Hematopoietic multipotent progenitor cell treated with erythropoietin and hydrocortisone succinate and interleukin-3 and kit ligand, for 8 days (in vitro differentiated cells): ENCODE measurements at regions not wholly inside any gene's neighbourhood (a gene's known extent, or its start where the extent isn't known, plus 50 kb on each side); places are given as distances from the start of the nearest gene placed in this dataset.

Source experiments
- DNase-seq: peaks from one replicate; pipeline ENCODE4 v3.0.0-alpha.2; 2015

GRCh38 chr5:116856271-116856670, 281.6 kb upstream of the SEMA6A start:
- DNase-seq, result no peak

- no peak for DNase-seq
Measured at GRCh38 chr5:116853992-116854391, 279.4 kb upstream of the SEMA6A start.

- DNase-seq, result no peak
Measured at GRCh38 chr5:116848954-116849581, 274.4 kb upstream of the SEMA6A start.

- DNase-seq, result no peak
Measured at GRCh38 chr5:116847960-116848359, 273.3 kb upstream of the SEMA6A start.

- DNase-seq, result no peak
Measured at GRCh38 chr5:116844015-116844414, 269.4 kb upstream of the SEMA6A start.

GRCh38 chr5:116842514-116842961, 267.9 kb upstream of the SEMA6A start:
- no peak for DNase-seq

- no peak for DNase-seq
Measured at GRCh38 chr5:116841734-116842133, 267.1 kb upstream of the SEMA6A start.

- DNase-seq, result no peak
Measured at GRCh38 chr5:116838011-116838536, 263.5 kb upstream of the SEMA6A start.

GRCh38 chr5:116834796-116835515, 260.3 kb upstream of the SEMA6A start:
- DNase-seq, result no peak

GRCh38 chr5:116830079-116830478, 255.5 kb upstream of the SEMA6A start:
- no peak for DNase-seq

GRCh38 chr5:116827078-116827477, 252.5 kb upstream of the SEMA6A start:
- no peak for DNase-seq

GRCh38 chr5:116825486-116825885, 250.9 kb upstream of the SEMA6A start:
- DNase-seq, result no peak

- no peak for DNase-seq
Measured at GRCh38 chr5:116824751-116825438, 250.3 kb upstream of the SEMA6A start.

GRCh38 chr5:116814626-116815385, 240.2 kb upstream of the SEMA6A start:
- no peak for DNase-seq

GRCh38 chr5:116813906-116814305, 239.3 kb upstream of the SEMA6A start:
- no peak for DNase-seq

- DNase-seq, result no peak
Measured at GRCh38 chr5:116813356-116813755, 238.7 kb upstream of the SEMA6A start.

- DNase-seq, result no peak
Measured at GRCh38 chr5:116810951-116811350, 236.3 kb upstream of the SEMA6A start.

GRCh38 chr5:116806836-116807235, 232.2 kb upstream of the SEMA6A start:
- no peak for DNase-seq

- no peak for DNase-seq
Measured at GRCh38 chr5:116799401-116799800, 224.8 kb upstream of the SEMA6A start.

GRCh38 chr5:116795189-116795588, 220.6 kb upstream of the SEMA6A start:
- no peak for DNase-seq

- no peak for DNase-seq
Measured at GRCh38 chr5:116789522-116789921, 214.9 kb upstream of the SEMA6A start.

- DNase-seq, result no peak
Measured at GRCh38 chr5:116788851-116789403, 214.3 kb upstream of the SEMA6A start.

GRCh38 chr5:116787570-116787969, 212.9 kb upstream of the SEMA6A start:
- no peak for DNase-seq
